ENCODE measurements at regions not wholly inside any gene's neighbourhood (a gene's known extent, or its start where the extent isn't known, plus 50 kb on each side); places are given as distances from the start of the nearest gene placed in this dataset.

GRCh38 chr5:175012267-175012666 is 287.9 kb downstream of the MSX2 start:
- TF ChIP-seq POLR2A (IDR thresholded peaks at IDR 0.05) (no peak), POLR2AphosphoS5 (IDR thresholded peaks at IDR 0.05) (no peak)
- TF ChIP-seq, protein P1, sequence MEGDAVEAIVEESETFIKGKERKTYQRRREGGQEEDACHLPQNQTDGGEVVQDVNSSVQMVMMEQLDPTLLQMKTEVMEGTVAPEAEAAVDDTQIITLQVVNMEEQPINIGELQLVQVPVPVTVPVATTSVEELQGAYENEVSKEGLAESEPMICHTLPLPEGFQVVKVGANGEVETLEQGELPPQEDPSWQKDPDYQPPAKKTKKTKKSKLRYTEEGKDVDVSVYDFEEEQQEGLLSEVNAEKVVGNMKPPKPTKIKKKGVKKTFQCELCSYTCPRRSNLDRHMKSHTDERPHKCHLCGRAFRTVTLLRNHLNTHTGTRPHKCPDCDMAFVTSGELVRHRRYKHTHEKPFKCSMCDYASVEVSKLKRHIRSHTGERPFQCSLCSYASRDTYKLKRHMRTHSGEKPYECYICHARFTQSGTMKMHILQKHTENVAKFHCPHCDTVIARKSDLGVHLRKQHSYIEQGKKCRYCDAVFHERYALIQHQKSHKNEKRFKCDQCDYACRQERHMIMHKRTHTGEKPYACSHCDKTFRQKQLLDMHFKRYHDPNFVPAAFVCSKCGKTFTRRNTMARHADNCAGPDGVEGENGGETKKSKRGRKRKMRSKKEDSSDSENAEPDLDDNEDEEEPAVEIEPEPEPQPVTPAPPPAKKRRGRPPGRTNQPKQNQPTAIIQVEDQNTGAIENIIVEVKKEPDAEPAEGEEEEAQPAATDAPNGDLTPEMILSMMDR (IDR thresholded peaks at IDR 0.05): no peak
